ENCODE measurements at regions not wholly inside any gene's neighbourhood (a gene's known extent, or its start where the extent isn't known, plus 50 kb on each side); places are given as distances from the start of the nearest gene placed in this dataset.
A peak's percentile ranks its signal among the peaks of the same experiment; 100 is the strongest.

- H3K27me3 ChIP-seq (replicated peaks in 1 of 2; ENCODE audit: control insufficient read depth in 2 of 2, insufficient read depth in 2 of 2, low read length in 1 of 2), result no peaks in the 10 kb centered on the region
- ATAC-seq, result no peak
- no peak for TF ChIP-seq PBX3 (IDR thresholded peaks at IDR 0.05; ENCODE audit: insufficient replicate concordance, low read depth, low read length)
- no peak for TF ChIP-seq EZH2 (IDR thresholded peaks at IDR 0.05; ENCODE audit: borderline replicate concordance, control insufficient read depth, low read depth, low read length)
- no peak for TF ChIP-seq STAT1 (conservative IDR thresholded peaks at IDR 0.05)
- TF ChIP-seq RUNX3 (IDR thresholded peaks at IDR 0.05; ENCODE audit: low read length), result peak; percentile 48; the same call in 1 of the 2 replicates
- TF ChIP-seq SMAD1 (IDR thresholded peaks at IDR 0.05; ENCODE audit: low read depth, partially characterized antibody), result no peak
- TF ChIP-seq RB1 (IDR thresholded peaks at IDR 0.05; ENCODE audit: borderline replicate concordance), result no peak
- no TSS peak for BruUV-seq (replicated peaks)
- ChIA-PET CTCF (interaction anchor here (0.6 to 1.2 kb wide), 3 partner anchors 9 to 209 kb away, joined by 3 to 4 read pairs (median 4); no protein-coding TSS in a partner anchor), RAD21 (ENCODE audit: unreplicated experiment) (no interaction called here), SMC1A (ENCODE audit: uncharacterized antibody, unreplicated experiment) (interaction anchor here (0.6 to 0.9 kb wide), 3 partner anchors 10 to 135 kb away, joined by 3 read pairs; no protein-coding TSS in a partner anchor), POLR2A (no interaction called here)
- in situ Hi-C loops (cut with MboI) (no loop called here), intact Hi-C loops (cut with micrococcal nuclease; ENCODE audit: unreplicated experiment) (no loop called here)
- no peak overlapping the region for H3K4me2 ChIP-seq (ENCODE audit: control insufficient read depth, insufficient read depth)
- H3K4me1 ChIP-seq (ENCODE audit: control insufficient read depth, insufficient read depth, low read length), result no peaks in the 10 kb centered on the region
- no peak for FAIRE-seq
- DNase-seq (ENCODE audit: low read depth, low spot score), result no peak
- H3K9me3 ChIP-seq (replicated peaks; ENCODE audit: control insufficient read depth, insufficient read depth, low read length), result no peaks in the 10 kb centered on the region
- no peak overlapping the region for H3K27ac ChIP-seq (ENCODE audit: control insufficient read depth, insufficient read depth)
- no peaks in the 10 kb centered on the region for H3K36me3 ChIP-seq (ENCODE audit: control insufficient read depth in 2 of 2, insufficient read depth in 2 of 2, low read length in 1 of 2)
- H3K4me3 ChIP-seq, result no peak overlapping the region
- H3K79me2 ChIP-seq (ENCODE audit: control insufficient read depth, insufficient read depth, low read length), result no peaks in the 10 kb centered on the region
- H2AFZ ChIP-seq (ENCODE audit: control insufficient read depth, low read depth, low read length), result no peak overlapping the region; the same call in 1 of the 2 replicates
- H3K9ac ChIP-seq (ENCODE audit: control insufficient read depth, insufficient read depth, low read length), result no peak overlapping the region
- 19% methylated on average over 6 of the region's 6 CpGs for WGBS (ENCODE audit: insufficient coverage, insufficient replicate concordance, low lambda C conversion rate, missing lambda C conversion rate)
- no peaks in the 10 kb centered on the region for H4K20me1 ChIP-seq (ENCODE audit: control insufficient read depth, insufficient read depth)
These were observed 283.4 kb upstream of the ATP2B1 start for GRCh38 chr12:89991807-89992590.

All from GM12878 (cell line).